GM19455 (cell line): ENCODE measurements at regions not wholly inside any gene's neighbourhood (a gene's known extent, or its start where the extent isn't known, plus 50 kb on each side); places are given as distances from the start of the nearest gene placed in this dataset.

Source experiments
- ATAC-seq: cut with Tn5 transposase; IDR thresholded peaks from one replicate; pipeline ENCODE4 v1.9.1; 2021; ENCODE audit not compliant: unreplicated experiment

DNA sequence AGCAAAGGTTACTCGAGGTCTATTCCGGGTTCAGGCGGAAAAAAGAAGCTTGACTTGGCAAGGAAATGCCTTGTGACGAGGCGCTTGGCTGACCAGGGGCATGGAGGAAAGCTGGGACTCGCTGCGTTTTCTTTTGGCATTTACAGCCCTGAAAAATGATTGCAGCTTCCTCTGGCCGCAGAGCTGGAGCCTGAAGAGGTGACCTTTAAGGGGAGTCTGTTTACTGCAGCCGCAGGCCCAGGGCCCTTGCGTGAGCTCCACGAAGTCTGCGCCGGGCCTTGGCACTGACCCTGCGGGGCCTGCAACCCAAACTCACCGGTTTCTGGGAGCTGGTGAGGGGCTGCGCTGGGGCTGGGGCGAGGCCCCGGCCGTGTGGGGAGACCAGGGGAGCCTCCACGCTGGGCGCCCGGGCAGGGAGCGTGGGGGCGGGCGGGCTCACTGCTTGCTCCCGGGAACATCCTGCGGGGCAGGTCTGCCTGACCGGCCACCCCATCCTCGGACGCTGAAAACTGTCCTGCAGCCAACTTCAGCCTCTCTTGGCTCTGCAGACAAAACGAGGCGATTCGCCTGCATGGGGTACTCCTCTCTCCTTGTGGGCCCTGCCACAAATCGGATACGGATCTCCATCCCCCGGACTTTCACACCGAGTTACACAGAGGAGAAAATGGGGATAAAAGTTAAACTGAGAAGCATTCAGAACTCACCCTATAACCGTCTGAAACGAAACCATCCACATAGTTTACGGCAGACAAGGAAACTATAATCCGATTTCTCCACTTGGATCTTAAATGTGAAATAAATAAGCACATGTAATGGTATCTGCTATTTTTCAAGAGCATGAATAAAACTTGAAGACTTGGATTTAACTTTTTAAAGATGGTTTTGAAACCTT lies 206.3 kb upstream of the FOXF1 start:
- ATAC-seq, result no peak

DNA sequence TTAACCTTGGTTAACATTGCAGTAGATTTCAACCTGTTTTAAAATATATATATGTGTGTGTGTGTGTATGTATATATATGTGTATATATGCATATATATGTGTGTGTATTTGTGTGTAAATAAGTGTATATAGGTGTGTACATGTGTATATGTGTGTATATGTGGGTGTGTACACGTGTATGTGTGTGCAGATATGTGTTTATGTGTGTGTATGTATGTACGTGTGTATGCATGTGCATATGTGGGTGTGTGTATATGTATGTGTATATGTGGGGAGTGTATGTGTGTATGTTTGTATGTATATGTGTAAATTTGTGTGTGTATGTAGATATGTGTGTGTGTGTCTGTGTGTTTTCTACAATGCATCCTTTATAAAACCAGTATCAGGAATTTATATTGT lies 205.5 kb upstream of the FOXF1 start:
- no peak for ATAC-seq

DNA sequence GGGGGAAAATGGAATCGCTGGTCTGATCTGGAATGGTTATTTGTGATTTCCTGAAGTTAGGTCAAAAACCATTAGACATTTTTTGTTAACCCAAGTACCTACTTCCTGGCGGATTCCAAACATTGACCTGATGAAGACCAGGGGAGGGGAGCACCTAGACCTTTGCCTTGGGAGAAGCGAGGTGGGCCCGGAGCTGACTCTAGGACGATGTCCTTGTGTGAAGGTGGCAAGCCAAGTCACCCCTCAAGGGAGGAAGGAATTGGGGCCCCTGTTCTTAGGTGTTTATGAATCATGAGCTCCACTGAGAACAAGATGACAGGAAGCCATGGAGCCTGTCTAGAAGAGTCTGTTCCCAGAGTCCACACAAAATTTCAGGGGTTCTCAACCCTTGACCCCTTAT lies 204.9 kb upstream of the FOXF1 start:
- no peak for ATAC-seq

- no peak for ATAC-seq
Measured at GRCh38 chr16:86306011-86306644, 204.2 kb upstream of the FOXF1 start.

GRCh38 chr16:86306811-86307513 lies 203.4 kb upstream of the FOXF1 start:
- no peak for ATAC-seq

DNA sequence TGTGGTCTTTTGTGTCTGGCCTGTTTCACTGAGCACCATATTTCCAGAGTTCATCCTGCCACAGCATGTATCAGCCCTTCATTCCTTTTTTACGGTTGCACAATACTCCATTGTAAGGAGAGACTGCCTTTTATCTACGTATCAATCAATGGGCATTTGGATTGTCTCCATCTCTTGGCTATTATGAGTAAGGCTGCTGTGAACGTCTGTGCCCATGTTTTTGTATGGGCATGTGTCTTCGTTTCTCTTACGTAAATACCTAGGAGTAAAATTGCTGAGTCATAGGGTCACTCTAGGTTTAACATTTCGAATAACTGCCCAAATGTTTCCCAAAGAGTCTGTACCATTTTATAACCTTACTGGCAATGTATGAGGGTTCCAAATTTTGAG lies 202.8 kb upstream of the FOXF1 start:
- ATAC-seq, result no peak

DNA sequence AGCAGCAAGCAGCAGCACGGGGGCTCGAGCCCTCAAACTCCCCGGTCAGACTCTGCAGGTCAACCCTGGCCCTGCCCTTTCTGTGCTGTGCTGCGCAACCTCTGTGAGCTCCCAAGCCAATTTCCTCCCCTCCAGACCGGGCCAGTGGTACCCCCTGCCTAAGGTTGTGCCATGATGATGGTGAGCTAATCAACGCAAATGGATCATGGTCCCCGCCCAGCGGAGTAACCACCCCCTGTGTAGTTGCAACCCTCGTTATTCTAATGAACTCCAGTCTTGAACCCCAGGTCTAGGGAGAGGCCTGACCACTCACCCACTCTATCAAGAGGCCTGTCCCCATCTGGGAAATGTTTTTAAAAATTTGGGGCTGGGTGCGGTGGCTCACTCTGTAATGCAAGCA lies 201.8 kb upstream of the FOXF1 start:
- ATAC-seq, result no peak

GRCh38 chr16:86313631-86314030 lies 196.7 kb upstream of the FOXF1 start:
- no peak for ATAC-seq

DNA sequence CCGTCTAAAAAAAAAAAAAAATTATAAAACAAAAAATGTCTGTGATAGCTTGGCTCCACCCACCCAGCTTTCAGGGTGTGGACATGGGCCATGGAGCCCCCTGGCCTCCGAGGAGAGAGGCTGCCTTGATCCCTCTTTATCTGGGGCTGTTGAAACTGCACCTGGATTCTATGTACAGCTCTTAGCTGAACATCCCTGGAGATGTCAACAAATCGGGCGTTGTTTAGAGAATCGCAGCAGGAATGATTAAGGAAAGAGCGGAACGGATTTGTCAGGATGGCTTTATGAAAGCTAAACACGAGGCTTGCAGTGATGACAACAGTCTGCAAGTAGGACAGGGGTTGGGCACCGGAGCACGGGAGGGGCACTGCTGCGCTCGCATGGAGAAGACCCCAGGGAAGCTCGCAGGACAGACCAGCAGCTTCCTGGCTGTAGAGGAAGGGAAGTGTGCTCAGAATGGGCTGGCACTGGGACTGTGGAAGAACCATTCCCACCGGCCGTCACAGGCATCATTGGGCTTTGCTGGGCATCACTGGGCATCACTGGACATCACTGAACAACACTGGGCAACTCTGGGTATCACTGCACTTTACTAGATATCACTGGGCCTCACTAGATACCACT lies 195.8 kb upstream of the FOXF1 start:
- no peak for ATAC-seq

DNA sequence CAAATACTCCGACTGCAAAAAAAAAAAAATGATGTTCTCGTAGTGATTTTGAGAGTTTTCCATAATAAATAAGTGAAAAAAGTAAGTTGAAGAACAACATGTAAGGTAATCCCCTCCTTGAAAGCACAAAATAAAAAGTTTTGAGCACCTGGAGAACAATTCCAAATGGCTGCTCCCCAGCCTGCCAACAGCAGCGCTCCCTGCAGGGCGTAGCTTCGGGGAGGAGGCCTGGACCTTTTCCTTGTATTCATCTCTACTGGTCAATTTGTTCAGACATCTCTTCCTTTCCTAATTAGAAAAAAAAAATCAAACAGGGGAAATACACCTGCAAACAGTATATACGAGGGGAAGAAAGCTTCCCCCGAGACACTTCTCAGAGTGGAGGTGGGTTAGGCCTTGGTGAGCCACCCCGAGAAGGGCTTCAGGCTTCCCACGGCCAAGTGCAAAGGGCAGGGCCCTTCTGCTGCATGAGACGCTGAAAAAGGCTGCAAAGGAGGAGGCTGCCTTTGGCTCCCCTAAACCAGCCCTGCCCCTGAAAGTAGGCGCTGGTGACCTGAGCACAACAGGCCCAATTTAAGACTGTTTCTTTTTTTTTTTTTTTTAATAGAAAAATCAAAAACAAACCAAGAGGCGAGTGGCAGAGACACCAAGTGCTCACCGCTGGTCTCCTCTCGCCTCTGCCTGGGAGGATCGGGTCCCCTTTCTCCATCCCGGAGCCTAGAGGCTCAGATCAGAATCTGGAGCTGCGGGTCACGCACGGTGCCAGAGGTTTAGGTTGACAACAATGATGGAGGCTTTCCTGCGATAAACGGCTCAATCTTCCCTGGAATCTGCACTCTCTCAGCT lies 193.1 kb upstream of the FOXF1 start:
- no peak for ATAC-seq

- no peak for ATAC-seq
Measured at GRCh38 chr16:86317813-86318650, 192.3 kb upstream of the FOXF1 start.

DNA sequence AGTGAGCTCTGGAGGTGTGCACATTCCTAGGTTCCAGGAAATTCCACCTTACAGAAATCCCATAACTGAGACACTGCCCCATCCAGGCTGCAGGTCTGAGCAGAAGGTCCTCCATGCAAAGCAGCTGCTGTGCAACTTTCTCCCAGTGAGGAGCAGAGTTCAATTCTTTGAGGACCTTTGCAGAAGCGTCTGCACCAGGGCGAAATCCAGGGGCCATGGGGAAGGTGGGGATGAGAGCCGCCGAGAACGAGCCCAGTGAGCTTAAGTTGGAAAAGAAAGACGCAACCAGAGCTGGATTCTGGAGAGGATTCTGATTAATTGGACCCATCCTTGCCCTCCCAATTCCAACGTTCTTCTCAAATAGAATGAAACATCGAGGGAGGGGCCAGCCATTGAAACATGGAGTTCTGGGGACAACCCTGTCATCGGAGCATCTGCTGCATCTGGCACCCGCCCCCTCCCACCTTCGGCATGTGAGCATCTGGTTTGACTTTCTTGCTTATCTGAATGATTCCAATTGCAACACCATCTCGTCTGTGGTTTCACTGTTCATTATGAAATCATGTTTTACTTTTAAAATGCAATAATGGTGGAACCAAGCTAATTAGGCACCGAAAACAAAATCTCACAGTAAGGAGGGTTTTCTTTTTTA lies 190.6 kb upstream of the FOXF1 start:
- ATAC-seq, result no peak

GRCh38 chr16:86320237-86320595 lies 190.1 kb upstream of the FOXF1 start:
- no peak for ATAC-seq

- ATAC-seq, result no peak
Measured at GRCh38 chr16:86321491-86321890, 188.8 kb upstream of the FOXF1 start.

GRCh38 chr16:86322283-86322682 lies 188.0 kb upstream of the FOXF1 start:
- ATAC-seq, result no peak

DNA sequence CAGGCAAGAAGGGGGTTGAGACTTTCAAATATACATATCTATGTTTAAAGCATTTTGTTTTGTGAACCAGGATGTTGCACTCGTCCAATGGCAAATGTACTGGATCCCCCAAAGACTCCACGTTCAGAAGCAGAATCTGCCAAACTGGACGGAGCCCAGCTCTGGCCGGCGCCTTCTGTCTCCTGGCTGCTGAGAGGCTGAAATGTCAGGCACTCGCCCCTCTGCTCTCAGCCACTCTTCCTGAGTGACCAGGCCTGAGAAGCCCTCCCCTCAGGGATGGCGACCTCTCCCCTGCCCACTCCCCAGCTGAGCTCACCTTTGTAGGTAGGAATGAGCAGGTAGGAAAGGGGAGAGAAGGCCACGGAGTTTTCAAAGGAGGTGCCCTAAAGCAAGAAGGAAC lies 187.5 kb upstream of the FOXF1 start:
- no peak for ATAC-seq

DNA sequence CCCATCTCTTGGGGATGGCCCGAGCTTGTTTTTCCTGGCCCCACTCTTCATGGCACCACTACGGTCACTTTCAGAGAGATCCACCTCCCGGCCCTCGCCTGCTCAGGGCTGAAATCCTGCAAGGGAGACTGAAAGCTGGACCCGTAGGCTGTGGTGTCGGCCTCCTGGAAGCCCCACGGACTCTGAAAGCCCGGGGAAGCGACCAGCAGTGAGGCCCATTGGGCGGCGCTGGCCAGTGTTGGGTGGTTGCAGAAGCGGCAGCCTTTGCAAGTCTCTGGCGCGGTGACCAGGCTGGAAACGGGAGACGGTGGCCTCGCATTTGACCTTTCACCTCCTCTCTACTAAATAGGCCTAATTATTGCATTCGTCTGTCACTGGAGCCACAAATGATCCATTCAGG lies 186.0 kb upstream of the FOXF1 start:
- ATAC-seq, result no peak

DNA sequence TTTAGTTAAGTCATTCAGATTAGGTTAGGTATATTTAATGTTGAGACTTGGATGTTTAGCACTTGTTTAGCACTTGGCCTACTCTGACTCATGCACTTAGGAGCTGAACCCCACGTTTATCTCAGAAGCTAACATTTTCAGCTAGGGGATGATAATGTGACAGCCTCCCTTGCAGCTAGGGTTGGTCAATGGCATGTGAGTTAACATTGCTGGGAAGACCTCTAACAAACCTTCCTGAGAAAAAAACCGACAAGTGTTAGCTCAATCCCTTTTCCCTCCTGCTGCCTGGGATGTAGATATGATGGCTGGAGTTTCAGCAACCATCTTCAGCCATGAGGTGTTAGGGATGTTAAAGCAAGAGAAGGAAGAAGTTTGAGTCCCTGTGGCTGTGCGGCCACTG lies 185.0 kb upstream of the FOXF1 start:
- ATAC-seq, result no peak

DNA sequence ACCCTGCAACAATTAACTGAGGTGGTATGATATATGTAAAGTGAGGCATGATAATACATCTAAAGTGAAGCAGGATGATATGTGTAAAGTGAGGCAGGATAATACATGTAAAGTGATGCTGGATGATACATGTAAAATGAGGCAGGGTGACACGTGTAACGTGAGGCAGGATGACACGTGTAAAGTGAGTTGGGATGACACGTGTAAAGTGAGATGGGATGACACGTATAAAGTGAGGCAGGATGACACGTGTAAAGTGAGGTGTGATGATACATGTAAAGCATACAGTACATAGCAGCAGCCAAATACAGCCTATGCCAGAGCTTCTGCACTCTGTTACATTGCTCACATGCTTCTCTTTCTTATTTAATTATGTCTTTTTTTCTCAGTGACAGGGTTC lies 184.4 kb upstream of the FOXF1 start:
- ATAC-seq, result no peak
